Activated B cell treated with CpG ODN at 0.5 μM for 24 hours (primary cell): ENCODE measurements at regions not wholly inside any gene's neighbourhood (a gene's known extent, or its start where the extent isn't known, plus 50 kb on each side); places are given as distances from the start of the nearest gene placed in this dataset.

Experiments used
- ATAC-seq: fragments of 200-7000 bp; cut with Tn5 transposase; one replicate; pipeline ENCODE4 v1.10.0; 2021; ENCODE audit warnings: low read depth, mild to moderate bottlenecking, moderate library complexity
- CTCF ChIA-PET: fragments of 350-600 bp; sonication (Branson Sonifier 250); formaldehyde crosslinking; loops from one replicate; lab custom pipeline; 2021; ENCODE audit warnings: antibody characterized with exemption; lab: Charles Lee
- POLR2A ChIA-PET: fragments of 350-600 bp; sonication (Branson Sonifier 250); formaldehyde crosslinking; loops from one replicate; lab custom pipeline; 2021; ENCODE audit warnings: antibody characterized with exemption; lab: Charles Lee
- DNase-seq: peaks from one replicate; pipeline ENCODE4 v3.0.0; 2022
- H3K27ac Mint-ChIP-seq: one replicate; pipeline ENCODE4 v1.8.0; 2020; ENCODE audit warnings: mixed read lengths
- H3K27me3 Mint-ChIP-seq: one replicate; pipeline ENCODE4 v1.8.0; 2021; ENCODE audit warnings: mixed read lengths
- H3K36me3 Mint-ChIP-seq: one replicate; pipeline ENCODE4 v1.8.0; 2021; ENCODE audit warnings: low read depth, mixed read lengths
- H3K4me1 Mint-ChIP-seq: one replicate; pipeline ENCODE4 v1.8.0; 2021; ENCODE audit warnings: mixed read lengths
- H3K4me3 Mint-ChIP-seq: one replicate; pipeline ENCODE4 v1.8.0; 2020; ENCODE audit warnings: mild to moderate bottlenecking, mixed read lengths
- H3K9me3 Mint-ChIP-seq: one replicate; pipeline ENCODE4 v1.8.0; 2020; ENCODE audit warnings: mixed read lengths
- intact Hi-C: fragments of 100-400 bp; cut with micrococcal nuclease; formaldehyde crosslinking; loops from one replicate; pipeline ENCODE4 v1.15.1; 2024
- TF ChIP-seq, protein P1 (sequence below): fragments of 200-600 bp; IDR thresholded peaks from one replicate; pipeline ENCODE4 v1.8.0; 2022; ENCODE audit warnings: antibody characterized with exemption, mild to moderate bottlenecking

- no peaks in the 10 kb centered on the region for H3K36me3 Mint-ChIP-seq
- TF ChIP-seq, protein P1, sequence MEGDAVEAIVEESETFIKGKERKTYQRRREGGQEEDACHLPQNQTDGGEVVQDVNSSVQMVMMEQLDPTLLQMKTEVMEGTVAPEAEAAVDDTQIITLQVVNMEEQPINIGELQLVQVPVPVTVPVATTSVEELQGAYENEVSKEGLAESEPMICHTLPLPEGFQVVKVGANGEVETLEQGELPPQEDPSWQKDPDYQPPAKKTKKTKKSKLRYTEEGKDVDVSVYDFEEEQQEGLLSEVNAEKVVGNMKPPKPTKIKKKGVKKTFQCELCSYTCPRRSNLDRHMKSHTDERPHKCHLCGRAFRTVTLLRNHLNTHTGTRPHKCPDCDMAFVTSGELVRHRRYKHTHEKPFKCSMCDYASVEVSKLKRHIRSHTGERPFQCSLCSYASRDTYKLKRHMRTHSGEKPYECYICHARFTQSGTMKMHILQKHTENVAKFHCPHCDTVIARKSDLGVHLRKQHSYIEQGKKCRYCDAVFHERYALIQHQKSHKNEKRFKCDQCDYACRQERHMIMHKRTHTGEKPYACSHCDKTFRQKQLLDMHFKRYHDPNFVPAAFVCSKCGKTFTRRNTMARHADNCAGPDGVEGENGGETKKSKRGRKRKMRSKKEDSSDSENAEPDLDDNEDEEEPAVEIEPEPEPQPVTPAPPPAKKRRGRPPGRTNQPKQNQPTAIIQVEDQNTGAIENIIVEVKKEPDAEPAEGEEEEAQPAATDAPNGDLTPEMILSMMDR, result no peak
- no peak for ATAC-seq
- intact Hi-C loops, result no loop called here
- H3K4me3 Mint-ChIP-seq, result no peak overlapping the region
- peaks cover 3% of the 10 kb centered on the region for H3K27me3 Mint-ChIP-seq
- H3K4me1 Mint-ChIP-seq, result no peaks in the 10 kb centered on the region
- H3K27ac Mint-ChIP-seq, result no peak overlapping the region
- DNase-seq, result no peak
- no peaks in the 10 kb centered on the region for H3K9me3 Mint-ChIP-seq
- ChIA-PET POLR2A (no interaction called here), CTCF (interaction anchor here (0.6 kb wide), 1 partner anchor 90 kb away, joined by 3 read pairs; no protein-coding TSS in a partner anchor)
Observed at GRCh38 chr11:27244900-27245299, 118.1 kb downstream of the CCDC34 start.

GRCh38 chr11:27242591-27242990, 120.4 kb downstream of the CCDC34 start:
- intact Hi-C loops, result no loop called here
- Mint-ChIP-seq H3K9me3 (no peaks in the 10 kb centered on the region), H3K4me1 (no peaks in the 10 kb centered on the region), H3K36me3 (no peaks in the 10 kb centered on the region), H3K27ac (no peak overlapping the region), H3K4me3 (no peak overlapping the region), H3K27me3 (peaks cover 5% of the 10 kb centered on the region)
- CTCF ChIA-PET, result no interaction called here
- TF ChIP-seq, protein P1, result no peak
- POLR2A ChIA-PET, result no interaction called here
- DNase-seq (no peak), ATAC-seq (no peak)

GRCh38 chr11:27241311-27242122, 121.5 kb downstream of the CCDC34 start:
- Mint-ChIP-seq H3K9me3 (no peaks in the 10 kb centered on the region), H3K4me3 (no peak overlapping the region), H3K36me3 (no peaks in the 10 kb centered on the region), H3K27ac (no peak overlapping the region), H3K27me3 (peaks cover 5% of the 10 kb centered on the region), H3K4me1 (no peaks in the 10 kb centered on the region)
- DNase-seq (no peak), ATAC-seq (no peak)
- POLR2A ChIA-PET, result no interaction called here
- TF ChIP-seq, protein P1, result no peak
- CTCF ChIA-PET, result interaction anchor here (1.0 kb wide), 1 partner anchor 57 kb away, joined by 3 read pairs; no protein-coding TSS in a partner anchor
- intact Hi-C loops, result no loop called here

DNA sequence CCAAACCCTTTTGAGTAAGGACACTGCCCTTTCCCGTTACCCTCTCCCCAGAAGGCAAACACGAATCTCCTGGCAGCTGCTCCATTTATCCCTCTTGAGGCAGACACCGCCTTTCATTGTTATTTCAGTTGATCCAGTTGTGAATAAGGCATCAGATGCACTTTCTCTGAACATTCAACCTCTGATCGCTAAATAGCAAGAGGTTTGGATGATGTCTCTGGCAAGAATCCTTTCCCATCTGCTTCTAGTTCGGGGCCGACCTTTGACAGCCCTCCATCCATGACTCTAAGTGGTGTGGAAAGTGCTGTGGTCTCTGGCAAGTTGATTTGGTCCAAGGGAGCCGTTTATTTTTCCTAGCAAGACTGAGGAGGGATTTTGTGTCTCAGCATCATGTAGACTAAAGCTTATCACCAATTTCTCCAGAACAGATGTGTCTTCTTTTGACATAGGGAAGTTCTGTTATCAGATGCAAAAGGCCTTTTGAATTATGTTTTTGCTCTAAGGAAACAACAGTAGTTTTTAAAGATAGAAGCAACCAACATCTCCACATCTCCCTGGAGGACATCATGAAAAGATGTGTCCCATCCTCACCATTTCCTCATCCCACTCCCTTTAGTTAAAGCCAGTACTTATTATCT, 123.6 kb downstream of the CCDC34 start:
- no peaks in the 10 kb centered on the region for H3K36me3 Mint-ChIP-seq
- no peak for ATAC-seq
- H3K4me1 Mint-ChIP-seq, result peaks cover 7% of the 10 kb centered on the region
- ChIA-PET CTCF (no interaction called here), POLR2A (no interaction called here)
- peaks cover 5% of the 10 kb centered on the region for H3K27me3 Mint-ChIP-seq
- no peak overlapping the region for H3K27ac Mint-ChIP-seq
- no peak overlapping the region for H3K4me3 Mint-ChIP-seq
- no peaks in the 10 kb centered on the region for H3K9me3 Mint-ChIP-seq
- intact Hi-C loops, result loop anchor here (10.0 kb wide), 1 partner anchor 1155 kb away; no protein-coding TSS in a partner anchor
- no peak for DNase-seq
- TF ChIP-seq, protein P1, result no peak

DNA sequence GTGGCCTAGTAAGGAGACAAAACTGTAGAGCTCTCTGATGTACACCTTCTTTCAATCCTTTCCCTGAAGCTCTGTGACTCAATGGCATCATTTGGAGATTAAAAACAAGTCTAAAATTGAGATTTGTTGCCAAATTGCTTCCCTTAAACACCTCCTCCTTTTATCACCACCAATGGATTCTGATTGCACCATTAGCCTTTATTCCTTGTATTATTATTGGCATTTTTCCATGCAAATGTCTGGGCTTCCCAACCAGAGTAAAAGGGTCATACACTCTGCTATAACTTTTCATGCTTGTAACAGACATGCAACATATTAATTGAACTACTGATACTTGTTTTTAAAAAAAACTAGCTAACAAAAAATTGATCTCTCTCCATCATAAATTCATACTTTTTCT, 124.2 kb downstream of the CCDC34 start:
- H3K4me3 Mint-ChIP-seq, result no peak overlapping the region
- POLR2A ChIA-PET, result no interaction called here
- DNase-seq (no peak), ATAC-seq (no peak)
- CTCF ChIA-PET, result no interaction called here
- H3K27ac Mint-ChIP-seq, result no peak overlapping the region
- no peaks in the 10 kb centered on the region for H3K36me3 Mint-ChIP-seq
- H3K27me3 Mint-ChIP-seq, result peaks cover 5% of the 10 kb centered on the region
- peaks cover 11% of the 10 kb centered on the region for H3K4me1 Mint-ChIP-seq
- H3K9me3 Mint-ChIP-seq, result no peaks in the 10 kb centered on the region
- intact Hi-C loops, result loop anchor here (10.0 kb wide), 1 partner anchor 1154 kb away; no protein-coding TSS in a partner anchor
- TF ChIP-seq, protein P1, result no peak
